Mesenchymal stem cell (in vitro differentiated cells and primary cell): ENCODE measurements at regions not wholly inside any gene's neighbourhood (a gene's known extent, or its start where the extent isn't known, plus 50 kb on each side); places are given as distances from the start of the nearest gene placed in this dataset.

Experiments used
- DNase-seq: peaks from one replicate; pipeline ENCODE4 v3.0.0-alpha.2; 2013
- H2AFZ ChIP-seq: one replicate; pipeline ENCODE4 v1.6.1; 2013; ENCODE audit warnings: low read depth, mild to moderate bottlenecking, control low read depth, inconsistent platforms, low read length, moderate library complexity
- H2AK5ac ChIP-seq: 2 replicates; pipeline ENCODE4 v1.6.1; 2013; ENCODE audit warnings: low read length, moderate library complexity, mild to moderate bottlenecking, inconsistent platforms; ENCODE audit not compliant: severe bottlenecking
- H2BK120ac ChIP-seq: one replicate; pipeline ENCODE4 v1.6.1; 2013; ENCODE audit warnings: low read depth, mild to moderate bottlenecking, inconsistent platforms, low read length, moderate library complexity
- H2BK12ac ChIP-seq, 2 experiments: one replicate each; pipeline ENCODE4 v1.6.1; 2013; ENCODE audit warnings: inconsistent platforms in 2 of 2, low read length in 2 of 2, mild to moderate bottlenecking in 2 of 2, moderate library complexity in 2 of 2, control low read depth in 1 of 2
- H2BK15ac ChIP-seq: one replicate; pipeline ENCODE4 v1.6.1; 2013; ENCODE audit warnings: mild to moderate bottlenecking, low read depth, inconsistent platforms; ENCODE audit not compliant: poor library complexity, severe bottlenecking
- H2BK5ac ChIP-seq: 2 replicates; pipeline ENCODE4 v1.6.1; 2013; ENCODE audit warnings: low read depth, mild to moderate bottlenecking, low read length, control low read depth, inconsistent platforms; ENCODE audit not compliant: poor library complexity, severe bottlenecking
- H3K14ac ChIP-seq, 2 experiments: one replicate each; pipeline ENCODE4 v1.6.1; 2013; ENCODE audit warnings: inconsistent platforms in 2 of 2, low read length in 2 of 2, control low read depth in 1 of 2, mild to moderate bottlenecking in 1 of 2, moderate library complexity in 1 of 2
- H3K18ac ChIP-seq, 2 experiments: one replicate each; pipeline ENCODE4 v1.6.1; 2013; ENCODE audit warnings: inconsistent platforms in 2 of 2, low read length in 2 of 2, control low read depth in 1 of 2, low read depth in 1 of 2, mild to moderate bottlenecking in 1 of 2
- H3K23ac ChIP-seq, 2 experiments: one replicate each; pipeline ENCODE4 v1.6.1; 2013; ENCODE audit warnings: inconsistent platforms in 2 of 2, low read length in 2 of 2, mild to moderate bottlenecking in 2 of 2, moderate library complexity in 2 of 2, control low read depth in 1 of 2
- H3K27ac ChIP-seq: 2 replicates; pipeline ENCODE4 v1.5.1; 2013; ENCODE audit warnings: mild to moderate bottlenecking, moderate library complexity, low read length, control low read depth, inconsistent platforms; ENCODE audit not compliant: poor library complexity, severe bottlenecking
- H3K27me3 ChIP-seq, 2 experiments: 2 replicates each; pipeline versions ENCODE4 v1.6.1 to v1.7.0; 2013; ENCODE audit warnings: low read length in 2 of 2, mild to moderate bottlenecking in 2 of 2, moderate library complexity in 2 of 2, control low read depth in 1 of 2, inconsistent platforms in 1 of 2; ENCODE audit not compliant: control insufficient read depth in 1 of 2, insufficient read depth in 1 of 2
- H3K36me3 ChIP-seq, 2 experiments: 2 replicates each; pipeline versions ENCODE4 v1.6.1 to v1.7.0; 2013; ENCODE audit warnings: low read length in 2 of 2, control low read depth in 1 of 2, inconsistent platforms in 1 of 2, low read depth in 1 of 2, mild to moderate bottlenecking in 1 of 2; ENCODE audit not compliant: insufficient read depth in 2 of 2, control insufficient read depth in 1 of 2
- H3K4ac ChIP-seq, 2 experiments: one replicate each; pipeline ENCODE4 v1.6.1; 2013; ENCODE audit warnings: inconsistent platforms in 2 of 2, low read length in 2 of 2, mild to moderate bottlenecking in 2 of 2, moderate library complexity in 2 of 2, control low read depth in 1 of 2, low read depth in 1 of 2
- H3K4me1 ChIP-seq: 2 replicates; pipeline ENCODE4 v1.6.1; 2013; ENCODE audit warnings: low read depth, low read length, control low read depth; ENCODE audit not compliant: control insufficient read depth, insufficient read depth
- H3K4me2 ChIP-seq: 2 replicates; pipeline ENCODE4 v1.6.1; 2013; ENCODE audit warnings: low read length, mild to moderate bottlenecking, inconsistent platforms; ENCODE audit not compliant: poor library complexity, severe bottlenecking
- H3K4me3 ChIP-seq, 2 experiments: 2 replicates each; pipeline versions ENCODE4 v1.5.1 to v1.7.0; 2013; ENCODE audit warnings: low read length in 2 of 2, mild to moderate bottlenecking in 2 of 2, control low read depth in 1 of 2, low read depth in 1 of 2; ENCODE audit not compliant: insufficient read depth in 1 of 2
- H3K79me1 ChIP-seq: replicated peaks from 2 replicates; pipeline ENCODE4 v1.6.1; 2013; ENCODE audit warnings: mild to moderate bottlenecking, control low read depth, low read length, inconsistent platforms; ENCODE audit not compliant: poor library complexity, severe bottlenecking
- H3K9ac ChIP-seq: 2 replicates; pipeline ENCODE4 v1.7.0; 2013; ENCODE audit warnings: mild to moderate bottlenecking, low read length, moderate library complexity
- H3K9me3 ChIP-seq: 2 replicates; pipeline ENCODE4 v1.7.0; 2013; ENCODE audit warnings: mild to moderate bottlenecking, low read length; ENCODE audit not compliant: control insufficient read depth
- H4K8ac ChIP-seq: one replicate; pipeline ENCODE4 v1.6.1; 2013; ENCODE audit warnings: inconsistent platforms, mild to moderate bottlenecking, low read length, moderate library complexity
- H4K91ac ChIP-seq: one replicate; pipeline ENCODE4 v1.6.1; 2013; ENCODE audit warnings: mild to moderate bottlenecking, low read length, inconsistent platforms
- WGBS: methylation state at CpG from one replicate; pipeline ENCODE4 v1.1.7; 2013; ENCODE audit warnings: mixed read lengths; 5-methylcytosine and 5-hydroxymethylcytosine counted together

DNA sequence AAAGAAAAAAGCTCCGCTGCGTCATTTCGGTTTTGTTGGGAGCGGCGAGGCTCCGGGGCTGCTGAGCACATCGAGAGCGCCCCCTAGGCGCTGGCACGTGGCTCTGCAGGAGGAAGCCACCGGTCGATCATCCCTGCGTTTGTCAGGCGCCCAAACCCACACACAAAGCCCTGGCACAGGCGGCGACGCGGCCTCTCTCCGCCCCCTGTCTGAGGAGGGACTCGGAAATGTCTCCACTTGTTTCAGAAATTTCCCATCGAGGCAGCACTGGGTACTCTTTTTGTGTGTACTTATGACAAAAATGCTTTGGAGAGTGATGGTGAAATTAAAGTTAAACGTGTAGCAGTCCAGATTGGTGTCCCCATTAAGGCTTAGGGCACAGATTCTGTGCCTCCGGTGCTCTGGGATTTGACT is 407.3 kb upstream of the ONECUT1 start:
- no peak overlapping the region for H2AK5ac ChIP-seq
- H2BK15ac ChIP-seq = no peak overlapping the region
- no peak overlapping the region for H2AFZ ChIP-seq
- no peak overlapping the region for H4K91ac ChIP-seq
- H3K4ac ChIP-seq = no peak overlapping the region
- no peak overlapping the region for H4K8ac ChIP-seq
- no peak overlapping the region for H3K23ac ChIP-seq
- no peaks in the 10 kb centered on the region for H3K9me3 ChIP-seq
- H3K4me2 ChIP-seq = peak overlapping the region; percentile 13
- H2BK120ac ChIP-seq = no peak overlapping the region
- H3K9ac ChIP-seq = peak overlapping the region; percentile 2
- no peak overlapping the region for H2BK12ac ChIP-seq
- no peaks in the 10 kb centered on the region for H3K79me1 ChIP-seq
- H3K14ac ChIP-seq = no peak overlapping the region
- peaks cover 7 to 17% of the 10 kb centered on the region in 2 experiments for H3K27me3 ChIP-seq
- H3K18ac ChIP-seq = no peak overlapping the region
- H3K27ac ChIP-seq = no peak overlapping the region
- no peak overlapping the region for H3K4me3 ChIP-seq
- WGBS = 5% methylated on average over 23 of the region's 23 CpGs
- DNase-seq = peak; percentile 2
- no peak overlapping the region for H2BK5ac ChIP-seq
- no peaks in the 10 kb centered on the region for H3K36me3 ChIP-seq
- peaks cover 2% of the 10 kb centered on the region for H3K4me1 ChIP-seq

- 76% methylated on average over 11 of the region's 11 CpGs for WGBS
- Histone ChIP-seq H3K27ac (no peak overlapping the region), H4K8ac (no peak overlapping the region), H3K4ac (no peak overlapping the region), H3K9me3 (no peaks in the 10 kb centered on the region), H4K91ac (no peak overlapping the region), H3K18ac (no peak overlapping the region), H3K4me1 (peaks cover 2% of the 10 kb centered on the region), H2BK15ac (no peak overlapping the region), H3K14ac (no peak overlapping the region), H2AFZ (no peak overlapping the region), H2BK12ac (no peak overlapping the region), H3K4me2 (no peak overlapping the region), H2BK120ac (no peak overlapping the region), H3K9ac (peak overlapping the region; percentile 2), H2BK5ac (no peak overlapping the region), H2AK5ac (no peak overlapping the region), H3K36me3 (no peaks in the 10 kb centered on the region), H3K27me3 (peaks cover 7 to 17% of the 10 kb centered on the region in 2 experiments), H3K4me3 (no peak overlapping the region), H3K23ac (no peak overlapping the region), H3K79me1 (no peaks in the 10 kb centered on the region)
- no peak for DNase-seq
Measured at GRCh38 chr15:53196788-53197187, 406.7 kb upstream of the ONECUT1 start.

- Histone ChIP-seq H2BK12ac (no peak overlapping the region), H2BK120ac (no peak overlapping the region), H3K4me1 (peaks cover 2% of the 10 kb centered on the region), H3K18ac (no peak overlapping the region), H3K9ac (no peak overlapping the region), H3K4ac (no peak overlapping the region), H2BK15ac (no peak overlapping the region), H3K36me3 (no peaks in the 10 kb centered on the region), H3K9me3 (no peaks in the 10 kb centered on the region), H2BK5ac (no peak overlapping the region), H2AK5ac (no peak overlapping the region), H4K8ac (no peak overlapping the region), H3K27me3 (peaks cover 7 to 17% of the 10 kb centered on the region in 2 experiments), H3K27ac (no peak overlapping the region), H3K23ac (no peak overlapping the region), H4K91ac (no peak overlapping the region), H3K4me2 (no peak overlapping the region), H3K79me1 (no peaks in the 10 kb centered on the region), H3K14ac (no peak overlapping the region), H2AFZ (no peak overlapping the region), H3K4me3 (no peak overlapping the region)
- no peak for DNase-seq
- 43% methylated on average over 3 of the region's 5 CpGs for WGBS
Measured at GRCh38 chr15:53196242-53196641, 406.1 kb upstream of the ONECUT1 start.

- H3K18ac ChIP-seq = no peak overlapping the region
- DNase-seq = no peak
- H3K36me3 ChIP-seq = no peaks in the 10 kb centered on the region
- H4K91ac ChIP-seq = no peak overlapping the region
- peaks cover 2% of the 10 kb centered on the region for H3K9me3 ChIP-seq
- H3K14ac ChIP-seq = no peak overlapping the region
- no peak overlapping the region for H2BK5ac ChIP-seq
- peaks cover 4 to 10% of the 10 kb centered on the region in 2 experiments for H3K27me3 ChIP-seq
- peaks cover 2% of the 10 kb centered on the region for H3K4me1 ChIP-seq
- H3K4me3 ChIP-seq = no peak overlapping the region
- no peaks in the 10 kb centered on the region for H3K79me1 ChIP-seq
- H4K8ac ChIP-seq = no peak overlapping the region
- no peak overlapping the region for H2AK5ac ChIP-seq
- H2BK120ac ChIP-seq = no peak overlapping the region
- H3K27ac ChIP-seq = no peak overlapping the region
- no peak overlapping the region for H2BK12ac ChIP-seq
- H3K23ac ChIP-seq = no peak overlapping the region
- H2BK15ac ChIP-seq = no peak overlapping the region
- H2AFZ ChIP-seq = no peak overlapping the region
- no peak overlapping the region for H3K4ac ChIP-seq
- H3K9ac ChIP-seq = no peak overlapping the region
- WGBS = no CpG with 5 or more reads among the region's 2 CpGs
- no peak overlapping the region for H3K4me2 ChIP-seq
Measured at GRCh38 chr15:53193149-53193548, 403.0 kb upstream of the ONECUT1 start.
